Testis (tissue), 2 donors: ENCODE measurements at regions not wholly inside any gene's neighbourhood (a gene's known extent, or its start where the extent isn't known, plus 50 kb on each side); places are given as distances from the start of the nearest gene placed in this dataset.

Experiments used
- DNase-seq: peaks from one replicate; pipeline ENCODE4 v3.0.0-alpha.2; 2019
- H3K27ac ChIP-seq, 2 donors: fragments of 200-600 bp; sonication (generic); one replicate each; pipeline ENCODE4 v1.5.1; 2019
- H3K27me3 ChIP-seq: fragments of 200-600 bp; sonication (generic); one replicate; pipeline ENCODE4 v1.5.1; 2019
- H3K36me3 ChIP-seq: fragments of 200-600 bp; sonication (generic); one replicate; pipeline ENCODE4 v1.5.1; 2017; ENCODE audit warnings: low read depth; ENCODE audit errors: missing control alignments
- H3K4me1 ChIP-seq: fragments of 200-600 bp; sonication (generic); one replicate; pipeline ENCODE4 v1.5.1; 2019
- H3K4me3 ChIP-seq, 2 donors: fragments of 200-600 bp; sonication (generic); one replicate each; pipeline ENCODE4 v1.5.1; 2017 to 2019
- H3K9me3 ChIP-seq: fragments of 200-600 bp; sonication (generic); one replicate; pipeline ENCODE4 v1.5.1; 2017
- CTCF ChIP-seq, 3 experiments: fragments of 450-650 bp in 2 of 3; fragments of 200-600 bp in 1 of 3; sonication (generic) in 1 of 3; IDR thresholded peaks; one replicate each; pipeline ENCODE4 v1.5.1; 2016 to 2019; ENCODE audit warnings: antibody characterized with exemption in 3 of 3, mild to moderate bottlenecking in 2 of 3, moderate library complexity in 1 of 3
- POLR2A ChIP-seq: fragments of 450-650 bp; IDR thresholded peaks from one replicate; pipeline ENCODE4 v1.6.1; 2017; ENCODE audit warnings: antibody characterized with exemption, mild to moderate bottlenecking, moderate library complexity
- WGBS, 2 donors: methylation state at CpG; one replicate each; pipeline ENCODE4 v1.1.5; 2018; 5-methylcytosine and 5-hydroxymethylcytosine counted together
- intact Hi-C: fragments of 100-400 bp; cut with DNase I; formaldehyde crosslinking; loops from one replicate; pipeline ENCODE4 v1.15.1; 2023; ENCODE audit warnings: low total_unique reads

- no peaks in the 10 kb centered on the region for H3K36me3 ChIP-seq
- TF ChIP-seq CTCF (IDR thresholded peaks at IDR 0.05) (no peak), POLR2A (no peak)
- intact Hi-C loops: no loop called here
- WGBS, 2 donors: 86 to 89% methylated on average over 1 of the region's 1 CpG
- no peak overlapping the region for H3K27ac ChIP-seq
- no peak for DNase-seq
- no peak overlapping the region for H3K4me3 ChIP-seq
- no peaks in the 10 kb centered on the region for H3K4me1 ChIP-seq
- no peaks in the 10 kb centered on the region for H3K27me3 ChIP-seq
- no peaks in the 10 kb centered on the region for H3K9me3 ChIP-seq
Observed at GRCh38 chr12:17975763-17976162, 114.2 kb downstream of the RERGL start.

GRCh38 chr12:17975239-17975638, 114.8 kb downstream of the RERGL start:
- WGBS, 2 donors: 85 to 96% methylated on average over 2 of the region's 2 CpGs
- H3K36me3 ChIP-seq: no peaks in the 10 kb centered on the region
- H3K4me1 ChIP-seq: no peaks in the 10 kb centered on the region
- no peaks in the 10 kb centered on the region for H3K9me3 ChIP-seq
- TF ChIP-seq POLR2A: no peak
- TF ChIP-seq CTCF (IDR thresholded peaks at IDR 0.05): no peak
- DNase-seq: no peak
- intact Hi-C loops: no loop called here
- no peaks in the 10 kb centered on the region for H3K27me3 ChIP-seq
- no peak overlapping the region for H3K4me3 ChIP-seq
- H3K27ac ChIP-seq: no peak overlapping the region

- WGBS, 2 donors: 89 to 94% methylated on average over 1 of the region's 1 CpG
- H3K27ac ChIP-seq: no peak overlapping the region
- TF ChIP-seq CTCF (IDR thresholded peaks at IDR 0.05) (no peak), POLR2A (no peak)
- H3K27me3 ChIP-seq: no peaks in the 10 kb centered on the region
- intact Hi-C loops: no loop called here
- no peaks in the 10 kb centered on the region for H3K36me3 ChIP-seq
- no peaks in the 10 kb centered on the region for H3K9me3 ChIP-seq
- H3K4me1 ChIP-seq: no peaks in the 10 kb centered on the region
- DNase-seq: no peak
- H3K4me3 ChIP-seq: no peak overlapping the region
Observed at GRCh38 chr12:17971850-17972249, 118.1 kb downstream of the RERGL start.

GRCh38 chr12:17954788-17955187, 135.2 kb downstream of the RERGL start:
- Histone ChIP-seq H3K36me3 (no peaks in the 10 kb centered on the region), H3K27ac (no peak overlapping the region), H3K9me3 (no peaks in the 10 kb centered on the region), H3K4me3 (no peak overlapping the region), H3K4me1 (no peaks in the 10 kb centered on the region), H3K27me3 (no peaks in the 10 kb centered on the region)
- intact Hi-C loops: no loop called here
- no peak for TF ChIP-seq POLR2A
- TF ChIP-seq CTCF (IDR thresholded peaks at IDR 0.05): no peak
- 66 to 83% methylated on average over 3 of the region's 3 CpGs for WGBS, 2 donors
- no peak for DNase-seq

GRCh38 chr12:17950898-17951297, 139.1 kb downstream of the RERGL start:
- DNase-seq: no peak
- no peak overlapping the region for H3K4me3 ChIP-seq
- no peaks in the 10 kb centered on the region for H3K9me3 ChIP-seq
- WGBS, 2 donors: 77 to 85% methylated on average over 2 of the region's 2 CpGs
- H3K27me3 ChIP-seq: no peaks in the 10 kb centered on the region
- intact Hi-C loops: no loop called here
- no peak for TF ChIP-seq CTCF (IDR thresholded peaks at IDR 0.05)
- no peak for TF ChIP-seq POLR2A
- no peaks in the 10 kb centered on the region for H3K4me1 ChIP-seq
- H3K27ac ChIP-seq: no peak overlapping the region
- H3K36me3 ChIP-seq: no peaks in the 10 kb centered on the region
